GM10266 (cell line): ENCODE measurements at regions not wholly inside any gene's neighbourhood (a gene's known extent, or its start where the extent isn't known, plus 50 kb on each side); places are given as distances from the start of the nearest gene placed in this dataset.

Source experiments
- DNase-seq: peaks from one replicate; pipeline ENCODE4 v3.0.0; 2012; ENCODE audit errors: extremely low spot score
- CTCF ChIP-seq: IDR thresholded peaks from 2 replicates; pipeline ENCODE4 v1.5.1; 2012; ENCODE audit warnings: mild to moderate bottlenecking, low read depth; ENCODE audit not compliant: control insufficient read depth, insufficient read depth; ENCODE audit errors: missing control alignments

- no peak for TF ChIP-seq CTCF
- DNase-seq, result no peak
These were observed 279.0 kb downstream of the MFSD1 start for GRCh38 chr3:159080821-159081220.

- TF ChIP-seq CTCF, result no peak
- no peak for DNase-seq
These were observed 280.7 kb downstream of the MFSD1 start for GRCh38 chr3:159082519-159082918.

GRCh38 chr3:159091936-159092335, 290.1 kb downstream of the MFSD1 start:
- TF ChIP-seq CTCF, result no peak
- DNase-seq, result no peak

- no peak for TF ChIP-seq CTCF
- no peak for DNase-seq
These were observed 300.1 kb downstream of the MFSD1 start for GRCh38 chr3:159102001-159102400.

- TF ChIP-seq CTCF, result no peak
- no peak for DNase-seq
These were observed 310.9 kb downstream of the MFSD1 start for GRCh38 chr3:159112724-159113123.

GRCh38 chr3:159113221-159113875, 311.5 kb downstream of the MFSD1 start:
- no peak for DNase-seq
- TF ChIP-seq CTCF, result no peak

GRCh38 chr3:159114582-159114981, 312.7 kb downstream of the MFSD1 start:
- TF ChIP-seq CTCF, result no peak
- no peak for DNase-seq
